ENCODE measurements at regions not wholly inside any gene's neighbourhood (a gene's known extent, or its start where the extent isn't known, plus 50 kb on each side); places are given as distances from the start of the nearest gene placed in this dataset.

- TF ChIP-seq CTCF (IDR thresholded peaks at IDR 0.05), result no peak
- no peak for TF ChIP-seq POLR2A (IDR thresholded peaks at IDR 0.05)
Measured at GRCh38 chr5:128825826-128826225, 139.5 kb upstream of the SLC27A6 start.

Data from thyroid gland (tissue), 4 donors.